WTC11 (cell line): ENCODE measurements at regions not wholly inside any gene's neighbourhood (a gene's known extent, or its start where the extent isn't known, plus 50 kb on each side); places are given as distances from the start of the nearest gene placed in this dataset.

Experiments
- ATAC-seq: fragments of 200-7000 bp; cut with Tn5 transposase; 2 replicates; pipeline ENCODE4 v1.10.0; 2021; ENCODE audit warnings: mild to moderate bottlenecking, moderate library complexity
- CTCF ChIA-PET: fragments of 300-600 bp; sonication (Branson Sonifier 250); formaldehyde crosslinking; loops from one replicate; lab custom pipeline; 2021; ENCODE audit warnings: antibody characterized with exemption; lab: Charles Lee
- POLR2A ChIA-PET: fragments of 350-600 bp; sonication (Branson Sonifier 250); formaldehyde crosslinking; loops from one replicate; lab custom pipeline; 2021; ENCODE audit warnings: antibody characterized with exemption; lab: Charles Lee
- DNase-seq: peaks from one replicate; pipeline ENCODE4 v3.0.0; 2021; ENCODE audit warnings: low spot score
- H3K27ac Mint-ChIP-seq: 2 replicates; pipeline ENCODE4 v1.8.0; 2021; ENCODE audit warnings: mixed read lengths
- H3K27me3 Mint-ChIP-seq: 2 replicates; pipeline ENCODE4 v1.8.0; 2021; ENCODE audit warnings: low read depth, mild to moderate bottlenecking, moderate library complexity, mixed read lengths
- H3K36me3 Mint-ChIP-seq: 2 replicates; pipeline ENCODE4 v1.8.0; 2021; ENCODE audit warnings: mixed read lengths
- H3K4me1 Mint-ChIP-seq: 2 replicates; pipeline ENCODE4 v1.8.0; 2022; ENCODE audit warnings: mixed read lengths
- H3K4me3 Mint-ChIP-seq: 2 replicates; pipeline ENCODE4 v1.8.0; 2021; ENCODE audit warnings: mild to moderate bottlenecking, moderate library complexity, mixed read lengths
- H3K9me3 Mint-ChIP-seq: 2 replicates; pipeline ENCODE4 v1.8.0; 2021; ENCODE audit warnings: mixed read lengths
- CREB1 ChIP-seq: sonication (generic); formaldehyde crosslinking; IDR thresholded peaks from 2 replicates; pipeline ENCODE4 v1.8.0; 2023; ENCODE audit warnings: mild to moderate bottlenecking, missing genetic modification reagents
- FOXJ3 ChIP-seq: sonication (generic); formaldehyde crosslinking; IDR thresholded peaks from 2 replicates; pipeline ENCODE4 v1.9.0; 2021; ENCODE audit warnings: missing genetic modification reagents, mild to moderate bottlenecking, borderline replicate concordance
- JAZF1 ChIP-seq: fragments of 250-450 bp; sonication (Bioruptor Pico); IDR thresholded peaks from 2 replicates; pipeline ENCODE4 v1.9.0; 2021; ENCODE audit warnings: moderate library complexity, mild to moderate bottlenecking, inconsistent platforms
- MXD4 ChIP-seq: fragments of 250-450 bp; sonication (Bioruptor Pico); IDR thresholded peaks from 2 replicates; pipeline ENCODE4 v1.8.0; 2021; ENCODE audit warnings: mild to moderate bottlenecking, moderate library complexity, borderline replicate concordance
- MYBL2 ChIP-seq: sonication (generic); formaldehyde crosslinking; IDR thresholded peaks from 2 replicates; pipeline ENCODE4 v1.8.1; 2023; ENCODE audit warnings: mild to moderate bottlenecking, moderate library complexity, missing genetic modification reagents
- NFE2L1 ChIP-seq: sonication (generic); formaldehyde crosslinking; IDR thresholded peaks from 2 replicates; pipeline ENCODE4 v1.8.1; 2023; ENCODE audit warnings: missing genetic modification reagents
- TP53 ChIP-seq: sonication (generic); formaldehyde crosslinking; IDR thresholded peaks from 2 replicates; pipeline ENCODE4 v1.8.1; 2023; ENCODE audit warnings: mild to moderate bottlenecking, missing genetic modification reagents
- ZNF138 ChIP-seq: sonication (generic); formaldehyde crosslinking; conservative IDR thresholded peaks from 2 replicates; pipeline ENCODE4 v1.8.1; 2022; ENCODE audit warnings: mild to moderate bottlenecking, moderate library complexity, missing genetic modification reagents
- ZNF396 ChIP-seq: fragments of 250-450 bp; sonication (Bioruptor Pico); IDR thresholded peaks from 2 replicates; pipeline ENCODE4 v1.8.0; 2021; ENCODE audit warnings: mild to moderate bottlenecking, moderate library complexity, borderline replicate concordance
- ZNF416 ChIP-seq: fragments of 250-450 bp; sonication (Bioruptor Pico); IDR thresholded peaks from 2 replicates; pipeline ENCODE4 v1.9.0; 2021; ENCODE audit warnings: mild to moderate bottlenecking, inconsistent platforms
- TF ChIP-seq, protein P1 (sequence below): sonication (generic); formaldehyde crosslinking; IDR thresholded peaks from 2 replicates; pipeline ENCODE4 v1.8.0; 2023; ENCODE audit warnings: missing genetic modification reagents, mild to moderate bottlenecking, borderline replicate concordance
- TF ChIP-seq, protein P2 (sequence below): sonication (generic); formaldehyde crosslinking; IDR thresholded peaks from 2 replicates; pipeline ENCODE4 v1.8.1; 2022; ENCODE audit warnings: mild to moderate bottlenecking, missing genetic modification reagents, moderate library complexity, borderline replicate concordance
- TF ChIP-seq, protein P3 (sequence below): sonication (generic); formaldehyde crosslinking; conservative IDR thresholded peaks from 2 replicates; pipeline ENCODE4 v1.8.1; 2023; ENCODE audit warnings: mild to moderate bottlenecking, low read depth, missing genetic modification reagents, moderate library complexity
- TF ChIP-seq, protein P4 (sequence below): sonication (generic); formaldehyde crosslinking; IDR thresholded peaks from 2 replicates; pipeline ENCODE4 v1.8.0; 2022; ENCODE audit warnings: mild to moderate bottlenecking, missing genetic modification reagents
- TF ChIP-seq, protein P5 (sequence below): sonication (generic); formaldehyde crosslinking; IDR thresholded peaks from 2 replicates; pipeline ENCODE4 v1.8.0; 2022; ENCODE audit warnings: missing genetic modification reagents

DNA sequence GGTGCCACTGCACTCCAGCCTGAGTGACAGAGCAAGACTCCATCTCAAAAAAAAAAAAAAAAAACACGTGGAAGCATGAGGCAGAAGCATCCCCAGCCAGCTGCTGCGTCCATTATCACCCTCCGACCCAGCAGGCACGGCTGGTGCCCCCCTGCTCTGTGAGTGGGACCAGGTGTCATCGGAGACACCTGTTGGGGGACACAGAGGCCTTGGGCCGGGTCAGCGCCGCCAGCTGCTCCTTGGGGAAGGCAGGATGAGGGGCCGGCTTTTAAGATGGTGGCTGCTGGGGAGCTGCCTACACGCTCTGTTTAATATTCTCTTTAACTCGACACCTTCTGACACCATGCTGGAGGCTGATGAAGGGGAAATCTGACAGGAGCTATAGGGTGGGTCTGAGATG lies 80.2 kb upstream of the RUFY1 start (continued):
- TF ChIP-seq, protein P1, sequence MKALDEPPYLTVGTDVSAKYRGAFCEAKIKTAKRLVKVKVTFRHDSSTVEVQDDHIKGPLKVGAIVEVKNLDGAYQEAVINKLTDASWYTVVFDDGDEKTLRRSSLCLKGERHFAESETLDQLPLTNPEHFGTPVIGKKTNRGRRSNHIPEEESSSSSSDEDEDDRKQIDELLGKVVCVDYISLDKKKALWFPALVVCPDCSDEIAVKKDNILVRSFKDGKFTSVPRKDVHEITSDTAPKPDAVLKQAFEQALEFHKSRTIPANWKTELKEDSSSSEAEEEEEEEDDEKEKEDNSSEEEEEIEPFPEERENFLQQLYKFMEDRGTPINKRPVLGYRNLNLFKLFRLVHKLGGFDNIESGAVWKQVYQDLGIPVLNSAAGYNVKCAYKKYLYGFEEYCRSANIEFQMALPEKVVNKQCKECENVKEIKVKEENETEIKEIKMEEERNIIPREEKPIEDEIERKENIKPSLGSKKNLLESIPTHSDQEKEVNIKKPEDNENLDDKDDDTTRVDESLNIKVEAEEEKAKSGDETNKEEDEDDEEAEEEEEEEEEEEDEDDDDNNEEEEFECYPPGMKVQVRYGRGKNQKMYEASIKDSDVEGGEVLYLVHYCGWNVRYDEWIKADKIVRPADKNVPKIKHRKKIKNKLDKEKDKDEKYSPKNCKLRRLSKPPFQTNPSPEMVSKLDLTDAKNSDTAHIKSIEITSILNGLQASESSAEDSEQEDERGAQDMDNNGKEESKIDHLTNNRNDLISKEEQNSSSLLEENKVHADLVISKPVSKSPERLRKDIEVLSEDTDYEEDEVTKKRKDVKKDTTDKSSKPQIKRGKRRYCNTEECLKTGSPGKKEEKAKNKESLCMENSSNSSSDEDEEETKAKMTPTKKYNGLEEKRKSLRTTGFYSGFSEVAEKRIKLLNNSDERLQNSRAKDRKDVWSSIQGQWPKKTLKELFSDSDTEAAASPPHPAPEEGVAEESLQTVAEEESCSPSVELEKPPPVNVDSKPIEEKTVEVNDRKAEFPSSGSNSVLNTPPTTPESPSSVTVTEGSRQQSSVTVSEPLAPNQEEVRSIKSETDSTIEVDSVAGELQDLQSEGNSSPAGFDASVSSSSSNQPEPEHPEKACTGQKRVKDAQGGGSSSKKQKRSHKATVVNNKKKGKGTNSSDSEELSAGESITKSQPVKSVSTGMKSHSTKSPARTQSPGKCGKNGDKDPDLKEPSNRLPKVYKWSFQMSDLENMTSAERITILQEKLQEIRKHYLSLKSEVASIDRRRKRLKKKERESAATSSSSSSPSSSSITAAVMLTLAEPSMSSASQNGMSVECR (CRISPR knock-in tag) = no peak
- no peak for TF ChIP-seq TP53 (CRISPR knock-in tag)
- TF ChIP-seq MYBL2 (CRISPR knock-in tag) = no peak

DNA sequence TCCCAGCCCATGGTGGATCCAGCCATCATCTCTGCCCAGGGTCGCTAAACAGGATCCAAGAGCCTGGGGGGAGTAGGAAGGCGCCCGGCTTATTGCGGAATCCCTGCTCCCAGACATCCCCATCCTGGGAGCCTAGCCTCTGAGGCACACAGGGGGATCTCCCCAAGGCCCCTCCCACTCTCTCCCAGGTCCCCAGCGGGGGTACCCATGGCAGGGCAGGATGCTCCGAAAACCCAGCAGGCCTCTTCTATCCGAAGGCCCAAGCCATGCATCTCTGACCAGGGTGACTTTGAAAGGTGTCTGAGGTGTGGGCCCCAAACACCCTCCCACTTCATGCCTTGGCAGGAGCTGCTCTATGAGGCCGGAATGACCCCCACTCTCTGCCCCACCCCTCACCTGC lies 81.7 kb upstream of the RUFY1 start:
- no peak overlapping the region for H3K27ac Mint-ChIP-seq
- peaks cover 5% of the 10 kb centered on the region; the same call in 1 of the 2 replicates for H3K9me3 Mint-ChIP-seq
- no peak for TF ChIP-seq MXD4 (CRISPR knock-in tag)
- TF ChIP-seq NFE2L1 (CRISPR knock-in tag) = no peak
- no peak for TF ChIP-seq CREB1 (CRISPR knock-in tag)
- no peak for TF ChIP-seq FOXJ3 (CRISPR knock-in tag)
- TF ChIP-seq, protein P2, sequence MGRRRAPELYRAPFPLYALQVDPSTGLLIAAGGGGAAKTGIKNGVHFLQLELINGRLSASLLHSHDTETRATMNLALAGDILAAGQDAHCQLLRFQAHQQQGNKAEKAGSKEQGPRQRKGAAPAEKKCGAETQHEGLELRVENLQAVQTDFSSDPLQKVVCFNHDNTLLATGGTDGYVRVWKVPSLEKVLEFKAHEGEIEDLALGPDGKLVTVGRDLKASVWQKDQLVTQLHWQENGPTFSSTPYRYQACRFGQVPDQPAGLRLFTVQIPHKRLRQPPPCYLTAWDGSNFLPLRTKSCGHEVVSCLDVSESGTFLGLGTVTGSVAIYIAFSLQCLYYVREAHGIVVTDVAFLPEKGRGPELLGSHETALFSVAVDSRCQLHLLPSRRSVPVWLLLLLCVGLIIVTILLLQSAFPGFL (CRISPR knock-in tag) = no peak
- TF ChIP-seq, protein P3, sequence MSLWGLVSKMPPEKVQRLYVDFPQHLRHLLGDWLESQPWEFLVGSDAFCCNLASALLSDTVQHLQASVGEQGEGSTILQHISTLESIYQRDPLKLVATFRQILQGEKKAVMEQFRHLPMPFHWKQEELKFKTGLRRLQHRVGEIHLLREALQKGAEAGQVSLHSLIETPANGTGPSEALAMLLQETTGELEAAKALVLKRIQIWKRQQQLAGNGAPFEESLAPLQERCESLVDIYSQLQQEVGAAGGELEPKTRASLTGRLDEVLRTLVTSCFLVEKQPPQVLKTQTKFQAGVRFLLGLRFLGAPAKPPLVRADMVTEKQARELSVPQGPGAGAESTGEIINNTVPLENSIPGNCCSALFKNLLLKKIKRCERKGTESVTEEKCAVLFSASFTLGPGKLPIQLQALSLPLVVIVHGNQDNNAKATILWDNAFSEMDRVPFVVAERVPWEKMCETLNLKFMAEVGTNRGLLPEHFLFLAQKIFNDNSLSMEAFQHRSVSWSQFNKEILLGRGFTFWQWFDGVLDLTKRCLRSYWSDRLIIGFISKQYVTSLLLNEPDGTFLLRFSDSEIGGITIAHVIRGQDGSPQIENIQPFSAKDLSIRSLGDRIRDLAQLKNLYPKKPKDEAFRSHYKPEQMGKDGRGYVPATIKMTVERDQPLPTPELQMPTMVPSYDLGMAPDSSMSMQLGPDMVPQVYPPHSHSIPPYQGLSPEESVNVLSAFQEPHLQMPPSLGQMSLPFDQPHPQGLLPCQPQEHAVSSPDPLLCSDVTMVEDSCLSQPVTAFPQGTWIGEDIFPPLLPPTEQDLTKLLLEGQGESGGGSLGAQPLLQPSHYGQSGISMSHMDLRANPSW (CRISPR knock-in tag) = no peak
- TF ChIP-seq, protein P4, sequence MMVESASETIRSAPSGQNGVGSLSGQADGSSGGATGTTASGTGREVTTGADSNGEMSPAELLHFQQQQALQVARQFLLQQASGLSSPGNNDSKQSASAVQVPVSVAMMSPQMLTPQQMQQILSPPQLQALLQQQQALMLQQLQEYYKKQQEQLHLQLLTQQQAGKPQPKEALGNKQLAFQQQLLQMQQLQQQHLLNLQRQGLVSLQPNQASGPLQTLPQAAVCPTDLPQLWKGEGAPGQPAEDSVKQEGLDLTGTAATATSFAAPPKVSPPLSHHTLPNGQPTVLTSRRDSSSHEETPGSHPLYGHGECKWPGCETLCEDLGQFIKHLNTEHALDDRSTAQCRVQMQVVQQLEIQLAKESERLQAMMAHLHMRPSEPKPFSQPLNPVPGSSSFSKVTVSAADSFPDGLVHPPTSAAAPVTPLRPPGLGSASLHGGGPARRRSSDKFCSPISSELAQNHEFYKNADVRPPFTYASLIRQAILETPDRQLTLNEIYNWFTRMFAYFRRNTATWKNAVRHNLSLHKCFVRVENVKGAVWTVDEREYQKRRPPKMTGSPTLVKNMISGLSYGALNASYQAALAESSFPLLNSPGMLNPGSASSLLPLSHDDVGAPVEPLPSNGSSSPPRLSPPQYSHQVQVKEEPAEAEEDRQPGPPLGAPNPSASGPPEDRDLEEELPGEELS (CRISPR knock-in tag) = no peak
- no peak for TF ChIP-seq ZNF138 (CRISPR knock-in tag)
- no peak for TF ChIP-seq JAZF1 (CRISPR knock-in tag)
- TF ChIP-seq, protein P5, sequence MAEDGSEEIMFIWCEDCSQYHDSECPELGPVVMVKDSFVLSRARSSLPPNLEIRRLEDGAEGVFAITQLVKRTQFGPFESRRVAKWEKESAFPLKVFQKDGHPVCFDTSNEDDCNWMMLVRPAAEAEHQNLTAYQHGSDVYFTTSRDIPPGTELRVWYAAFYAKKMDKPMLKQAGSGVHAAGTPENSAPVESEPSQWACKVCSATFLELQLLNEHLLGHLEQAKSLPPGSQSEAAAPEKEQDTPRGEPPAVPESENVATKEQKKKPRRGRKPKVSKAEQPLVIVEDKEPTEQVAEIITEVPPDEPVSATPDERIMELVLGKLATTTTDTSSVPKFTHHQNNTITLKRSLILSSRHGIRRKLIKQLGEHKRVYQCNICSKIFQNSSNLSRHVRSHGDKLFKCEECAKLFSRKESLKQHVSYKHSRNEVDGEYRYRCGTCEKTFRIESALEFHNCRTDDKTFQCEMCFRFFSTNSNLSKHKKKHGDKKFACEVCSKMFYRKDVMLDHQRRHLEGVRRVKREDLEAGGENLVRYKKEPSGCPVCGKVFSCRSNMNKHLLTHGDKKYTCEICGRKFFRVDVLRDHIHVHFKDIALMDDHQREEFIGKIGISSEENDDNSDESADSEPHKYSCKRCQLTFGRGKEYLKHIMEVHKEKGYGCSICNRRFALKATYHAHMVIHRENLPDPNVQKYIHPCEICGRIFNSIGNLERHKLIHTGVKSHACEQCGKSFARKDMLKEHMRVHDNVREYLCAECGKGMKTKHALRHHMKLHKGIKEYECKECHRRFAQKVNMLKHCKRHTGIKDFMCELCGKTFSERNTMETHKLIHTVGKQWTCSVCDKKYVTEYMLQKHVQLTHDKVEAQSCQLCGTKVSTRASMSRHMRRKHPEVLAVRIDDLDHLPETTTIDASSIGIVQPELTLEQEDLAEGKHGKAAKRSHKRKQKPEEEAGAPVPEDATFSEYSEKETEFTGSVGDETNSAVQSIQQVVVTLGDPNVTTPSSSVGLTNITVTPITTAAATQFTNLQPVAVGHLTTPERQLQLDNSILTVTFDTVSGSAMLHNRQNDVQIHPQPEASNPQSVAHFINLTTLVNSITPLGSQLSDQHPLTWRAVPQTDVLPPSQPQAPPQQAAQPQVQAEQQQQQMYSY = no peak
- TF ChIP-seq ZNF396 (CRISPR knock-in tag) = no peak
- no peak for TF ChIP-seq ZNF416 (CRISPR knock-in tag)
- ChIA-PET CTCF (no interaction called here), POLR2A (no interaction called here)
- H3K4me1 Mint-ChIP-seq = no peaks in the 10 kb centered on the region
- H3K27me3 Mint-ChIP-seq = no peaks in the 10 kb centered on the region
- H3K4me3 Mint-ChIP-seq = no peak overlapping the region
- ATAC-seq = no peak
- DNase-seq = no peak
- H3K36me3 Mint-ChIP-seq = no peaks in the 10 kb centered on the region
